GM12892 (cell line): ENCODE measurements at regions not wholly inside any gene's neighbourhood (a gene's known extent, or its start where the extent isn't known, plus 50 kb on each side); places are given as distances from the start of the nearest gene placed in this dataset.

ENCODE experiments used
- DNase-seq: peaks from one replicate; pipeline ENCODE4 v3.0.0; 2011; ENCODE audit not compliant: insufficient read length
- FAIRE-seq: peaks from 2 replicates; lab custom pipeline; 2011; peaks lifted over from hg19 to GRCh38; lab: Jason Lieb, UNC
- POLR2A ChIP-seq: IDR thresholded peaks from 2 replicates; pipeline ENCODE4 v1.6.1; 2011; ENCODE audit warnings: low read depth, low read length, control low read depth
- POLR2AphosphoS5 ChIP-seq: IDR thresholded peaks from 2 replicates; pipeline ENCODE4 v1.6.1; 2011; ENCODE audit warnings: low read depth, low read length, control low read depth
- TAF1 ChIP-seq: IDR thresholded peaks from 2 replicates; pipeline ENCODE4 v1.6.1; 2011; ENCODE audit warnings: low read depth, mild to moderate bottlenecking, control low read depth, low read length, borderline replicate concordance

DNA sequence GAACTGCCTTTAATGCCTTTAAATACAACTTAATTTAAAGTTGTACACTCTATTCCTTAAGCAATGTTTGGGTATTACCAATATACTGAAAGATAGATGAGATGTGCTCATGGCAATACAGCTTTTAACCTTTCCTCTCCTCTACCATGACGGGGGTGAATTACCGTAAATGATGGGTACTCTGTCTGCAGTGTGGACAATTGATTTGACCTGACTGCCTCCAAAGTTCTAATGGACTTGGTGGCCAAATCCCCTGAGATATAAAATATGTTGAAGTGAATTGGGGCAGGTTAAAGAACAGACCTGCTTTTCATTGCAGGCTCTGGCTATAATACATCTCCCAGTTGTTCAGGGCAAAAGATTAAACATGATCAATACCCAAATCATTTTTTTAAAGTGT lies 367.4 kb upstream of the NR5A2 start:
- TF ChIP-seq POLR2A: no peak
- TF ChIP-seq POLR2AphosphoS5: no peak
- TF ChIP-seq TAF1: no peak
- DNase-seq (no peak), FAIRE-seq (no peak)

DNA sequence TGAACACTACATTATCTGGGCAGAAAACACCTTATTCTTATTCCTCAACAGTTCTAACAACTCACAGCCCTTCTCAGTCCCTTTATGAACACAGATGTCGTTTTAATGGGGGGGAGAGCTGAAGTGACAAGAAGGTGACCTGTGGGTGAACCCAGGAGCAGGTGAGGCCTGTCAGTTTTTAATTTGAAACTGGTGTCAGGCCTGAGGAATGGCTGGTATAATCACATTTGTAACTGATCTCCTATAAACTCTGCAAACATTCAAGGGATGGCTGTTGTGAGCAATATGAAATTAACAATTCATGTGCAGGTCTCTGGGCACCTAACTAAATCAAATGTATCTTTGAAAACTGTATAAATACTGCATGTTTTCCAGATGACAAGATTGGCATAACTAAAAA lies 362.1 kb upstream of the NR5A2 start:
- DNase-seq (no peak), FAIRE-seq (no peak)
- TF ChIP-seq TAF1 (no peak), POLR2AphosphoS5 (no peak), POLR2A (no peak)

DNA sequence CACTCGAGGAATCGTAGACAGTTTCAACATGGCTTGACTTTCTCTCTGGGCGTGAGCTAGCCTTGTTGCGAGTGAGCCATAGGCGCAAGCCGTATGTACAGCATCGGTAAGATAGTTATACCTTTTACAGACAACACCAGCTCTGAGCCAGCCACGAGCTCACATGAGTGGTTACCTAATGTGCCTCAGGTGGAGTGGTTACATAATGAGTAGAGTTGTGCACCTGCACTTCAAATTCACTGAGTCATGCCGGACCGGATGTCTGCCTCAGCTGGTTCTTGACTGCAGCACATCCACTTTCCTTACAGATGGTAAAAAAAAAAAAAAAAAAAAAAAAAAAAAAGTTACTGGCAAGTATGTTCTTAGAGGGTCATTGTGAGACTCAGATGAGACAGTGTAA lies 360.4 kb upstream of the NR5A2 start:
- no peak for DNase-seq
- TF ChIP-seq TAF1 (no peak), POLR2AphosphoS5 (no peak), POLR2A (no peak)
- no peak for FAIRE-seq

DNA sequence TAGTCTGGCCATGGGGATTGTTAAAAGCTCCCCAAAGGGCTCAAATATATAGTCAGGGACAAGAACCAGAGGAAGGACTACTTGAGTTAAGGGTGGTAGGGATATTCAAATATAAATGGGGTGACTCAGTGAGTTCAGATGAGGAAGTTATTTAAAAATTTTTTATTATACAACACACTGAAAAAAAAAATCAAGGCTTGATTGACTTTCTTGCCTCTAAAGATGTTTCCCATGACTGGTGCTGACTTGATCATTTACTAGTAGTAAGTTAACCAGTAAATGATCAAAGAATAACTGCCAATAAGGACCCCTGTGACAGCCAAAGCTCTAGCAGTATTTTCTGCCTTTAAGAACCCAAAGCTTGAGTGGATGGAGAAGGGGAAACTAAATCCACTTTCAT lies 357.6 kb upstream of the NR5A2 start:
- DNase-seq: no peak
- TF ChIP-seq POLR2A (no peak), TAF1 (no peak)
- FAIRE-seq: no peak

DNA sequence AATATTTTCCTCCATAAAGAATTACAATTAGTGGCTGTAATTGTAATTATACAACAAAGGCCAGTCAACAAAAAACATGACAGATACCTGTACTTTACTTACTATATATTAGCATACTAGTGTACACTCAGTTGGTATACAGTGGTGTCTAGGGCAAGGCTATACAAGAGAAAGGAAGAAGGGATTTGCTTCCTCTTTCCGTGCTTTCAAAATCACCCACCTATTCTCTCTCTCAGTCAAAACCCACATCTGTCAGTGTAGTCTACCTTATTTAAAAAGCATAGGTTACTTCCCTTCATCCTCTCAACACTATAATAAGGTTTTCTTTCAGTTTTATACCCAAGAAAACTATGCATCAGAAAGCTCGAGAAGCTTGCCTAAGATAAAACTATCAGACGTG lies 355.8 kb upstream of the NR5A2 start:
- FAIRE-seq (no peak), DNase-seq (no peak)

DNA sequence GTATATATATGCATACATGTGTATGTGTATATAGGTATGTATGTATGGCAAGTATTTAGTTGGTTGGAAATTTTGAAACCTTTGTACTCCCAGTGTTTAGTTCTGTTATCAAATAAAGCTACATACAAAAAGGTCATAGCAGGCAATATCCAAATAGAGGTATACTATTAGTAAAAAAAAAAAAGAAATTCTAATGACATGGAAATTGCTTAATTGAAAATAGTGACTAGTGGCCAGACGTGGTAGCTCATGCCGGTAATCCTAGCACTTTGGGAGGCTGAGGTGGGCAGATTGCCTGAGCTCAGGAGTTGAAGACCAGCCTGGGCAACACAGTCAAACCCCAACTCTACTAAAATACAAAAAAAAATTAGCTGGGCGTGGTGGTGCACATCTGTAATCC lies 351.6 kb upstream of the NR5A2 start:
- FAIRE-seq: no peak
- TF ChIP-seq TAF1 (no peak), POLR2A (no peak), POLR2AphosphoS5 (no peak)

More for the DNA sequence above, 355.8 kb upstream of the NR5A2 start:
- TF ChIP-seq POLR2AphosphoS5: no peak
- TF ChIP-seq POLR2A: no peak
- TF ChIP-seq TAF1: no peak

DNA sequence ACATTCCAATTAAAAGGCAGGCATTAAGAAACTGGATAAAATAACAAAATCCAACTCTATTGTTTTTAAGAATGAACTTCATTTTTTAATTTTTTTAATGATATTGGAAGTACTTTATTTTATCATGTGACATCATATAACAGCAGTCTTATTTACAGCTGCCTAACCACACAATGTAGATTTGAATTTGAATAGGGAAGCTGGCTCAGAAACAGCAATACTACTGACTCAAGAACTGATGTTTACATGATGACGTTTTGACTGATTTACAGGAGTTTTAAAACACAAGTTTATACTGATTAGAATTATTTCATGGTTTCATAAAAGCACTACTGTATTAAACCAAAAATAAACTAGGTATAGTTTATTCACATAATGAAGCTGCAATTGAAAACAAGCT lies 348.7 kb upstream of the NR5A2 start:
- FAIRE-seq: no peak
- TF ChIP-seq POLR2AphosphoS5 (no peak), TAF1 (no peak), POLR2A (no peak)
- no peak for DNase-seq

More for the DNA sequence above, 351.6 kb upstream of the NR5A2 start:
- DNase-seq: no peak

DNA sequence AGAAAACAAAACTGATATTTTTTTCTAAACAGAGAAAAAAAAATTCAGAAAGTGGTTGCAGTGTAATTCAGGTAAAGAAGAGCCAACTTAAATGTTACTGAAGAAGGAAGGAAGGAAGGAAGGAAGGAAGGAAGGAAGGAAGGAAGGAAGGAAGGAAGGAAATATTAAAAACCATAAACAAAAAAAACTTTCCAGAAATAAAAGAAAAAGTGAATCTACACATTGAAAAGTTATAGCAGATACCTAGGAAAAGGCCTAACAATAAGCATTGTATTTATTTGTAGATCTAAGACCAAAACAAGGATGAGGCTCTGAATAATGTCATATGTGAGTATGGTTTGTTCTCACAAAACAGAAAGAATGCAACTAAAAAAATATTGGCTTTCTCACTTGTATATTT lies 345.4 kb upstream of the NR5A2 start:
- DNase-seq (no peak), FAIRE-seq (no peak)
- TF ChIP-seq POLR2A: no peak
- TF ChIP-seq TAF1: no peak
- TF ChIP-seq POLR2AphosphoS5: no peak

DNA sequence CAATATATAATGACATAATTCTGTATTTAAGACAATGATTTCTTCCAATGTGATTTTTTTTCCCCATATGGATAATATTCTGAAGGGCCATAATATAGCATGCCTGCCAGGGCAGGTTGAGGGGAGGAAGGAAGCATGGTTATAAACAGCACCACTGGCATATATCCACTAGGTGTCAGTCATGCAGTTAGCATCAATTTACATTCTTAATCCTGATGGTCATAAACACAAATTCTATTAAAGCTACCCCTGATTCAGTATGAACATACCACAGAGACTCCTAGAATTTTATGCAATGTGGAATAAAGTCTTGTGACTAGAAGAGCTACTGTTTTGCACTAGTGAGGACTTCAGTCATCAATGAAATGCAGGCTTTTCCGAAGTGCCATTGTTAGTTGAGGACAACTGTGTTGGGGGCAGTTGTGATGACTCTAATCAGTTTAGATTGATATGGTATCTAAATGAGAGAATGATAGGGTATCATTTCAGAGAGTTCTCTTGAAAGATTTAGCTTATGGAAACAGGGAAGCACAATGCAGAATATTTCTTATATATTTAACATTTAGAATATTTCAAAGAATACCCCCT lies 342.7 kb upstream of the NR5A2 start:
- no peak for FAIRE-seq
- TF ChIP-seq POLR2AphosphoS5 (no peak), TAF1 (no peak), POLR2A (no peak)
- peak; percentile 2 for DNase-seq

DNA sequence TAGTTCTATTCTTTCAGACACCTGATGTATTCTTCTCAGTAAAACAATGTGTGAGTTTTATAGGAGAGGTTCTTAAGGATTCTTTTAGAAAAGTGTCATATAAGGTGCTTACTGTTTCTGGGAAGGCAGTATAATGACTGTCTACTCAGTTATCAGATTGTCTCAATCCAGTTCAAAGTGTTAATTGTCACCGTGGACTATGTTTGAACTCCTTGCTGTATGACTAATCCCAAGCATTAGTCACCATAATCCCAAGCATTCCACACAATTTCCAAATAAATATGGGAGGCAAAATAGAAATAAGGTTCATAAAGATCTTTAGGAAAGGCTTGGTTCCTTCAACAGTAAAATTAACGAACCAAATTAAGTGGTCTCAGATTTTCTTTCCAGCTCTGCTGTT lies 342.1 kb upstream of the NR5A2 start:
- DNase-seq (no peak), FAIRE-seq (no peak)
- no peak for TF ChIP-seq TAF1
- TF ChIP-seq POLR2A: no peak
- TF ChIP-seq POLR2AphosphoS5: no peak

DNA sequence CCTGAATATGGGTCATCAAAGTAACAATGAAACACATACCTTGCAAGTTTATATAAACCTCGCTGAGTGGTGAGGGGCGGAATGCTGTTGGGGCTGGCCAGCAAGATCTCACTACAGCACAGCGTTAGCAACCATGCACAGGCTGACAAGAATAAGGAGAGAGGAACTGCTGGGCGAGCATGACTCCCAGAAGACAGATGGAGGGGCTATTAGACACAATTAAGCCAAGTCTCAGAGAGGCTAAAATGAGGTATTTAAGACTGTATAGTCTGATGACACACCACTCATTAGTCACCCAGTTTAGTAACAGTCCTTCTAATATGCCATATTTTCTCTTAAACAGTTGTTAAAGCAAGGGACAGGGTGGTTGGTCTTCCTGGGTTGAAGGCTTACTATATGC lies 340.2 kb upstream of the NR5A2 start:
- DNase-seq (no peak), FAIRE-seq (no peak)
- TF ChIP-seq POLR2AphosphoS5 (no peak), POLR2A (no peak), TAF1 (no peak)

DNA sequence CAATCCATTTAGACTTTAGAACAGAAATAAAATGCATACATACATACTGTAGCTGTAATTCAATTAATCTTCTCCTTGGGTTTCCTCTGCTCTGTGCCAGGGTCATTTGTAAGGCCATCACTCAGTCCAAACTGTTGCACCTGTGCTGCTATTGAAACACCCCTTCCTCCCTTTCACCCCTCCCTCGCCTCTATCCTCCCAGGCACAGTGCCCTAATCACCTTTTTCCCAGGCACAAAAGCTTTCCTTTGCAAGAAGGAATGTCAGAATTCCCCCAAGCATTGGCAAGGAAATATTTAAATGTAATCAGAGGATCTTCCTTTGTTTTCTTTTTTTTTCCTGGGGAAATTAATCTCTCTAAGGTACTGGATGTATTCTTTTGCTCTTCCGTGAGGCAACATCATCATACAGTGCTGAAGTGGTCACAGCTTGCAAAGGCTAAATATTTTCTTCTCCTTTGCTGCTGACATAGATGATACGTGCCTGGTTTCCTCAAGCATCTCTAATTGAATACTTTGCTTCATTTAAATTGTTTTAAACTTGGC lies 339.3 kb upstream of the NR5A2 start:
- FAIRE-seq (no peak), DNase-seq (no peak)
- TF ChIP-seq POLR2A: no peak
- TF ChIP-seq POLR2AphosphoS5: no peak
- no peak for TF ChIP-seq TAF1
